ENCODE measurements at regions not wholly inside any gene's neighbourhood (a gene's known extent, or its start where the extent isn't known, plus 50 kb on each side); places are given as distances from the start of the nearest gene placed in this dataset.
"Not testable (repeated sequence)": the region's sequence is repeated elsewhere in the genome, so short reads cannot be mapped to it uniquely, and the experiment has no call there.

DNA sequence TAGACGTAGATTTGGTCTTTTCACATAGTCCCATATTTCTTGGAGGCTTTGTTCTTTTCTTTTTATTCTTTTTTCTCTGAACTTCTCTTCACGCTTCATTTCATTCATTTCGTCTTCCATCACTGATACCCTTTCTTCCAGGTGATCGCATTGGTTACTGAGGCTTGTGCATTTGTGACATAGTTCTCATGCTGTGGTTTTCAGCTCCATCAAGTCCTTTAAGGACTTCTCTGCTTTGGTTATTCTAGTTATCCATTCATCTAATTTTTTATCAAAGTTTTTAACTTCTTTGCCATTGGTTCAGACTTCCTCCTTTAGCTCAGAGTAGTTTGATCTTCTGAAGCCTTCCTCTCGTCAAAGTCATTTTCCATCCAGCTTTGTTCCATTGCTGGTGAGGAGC lies 125.8 kb downstream of the PRL start:
- TF ChIP-seq, protein P1, sequence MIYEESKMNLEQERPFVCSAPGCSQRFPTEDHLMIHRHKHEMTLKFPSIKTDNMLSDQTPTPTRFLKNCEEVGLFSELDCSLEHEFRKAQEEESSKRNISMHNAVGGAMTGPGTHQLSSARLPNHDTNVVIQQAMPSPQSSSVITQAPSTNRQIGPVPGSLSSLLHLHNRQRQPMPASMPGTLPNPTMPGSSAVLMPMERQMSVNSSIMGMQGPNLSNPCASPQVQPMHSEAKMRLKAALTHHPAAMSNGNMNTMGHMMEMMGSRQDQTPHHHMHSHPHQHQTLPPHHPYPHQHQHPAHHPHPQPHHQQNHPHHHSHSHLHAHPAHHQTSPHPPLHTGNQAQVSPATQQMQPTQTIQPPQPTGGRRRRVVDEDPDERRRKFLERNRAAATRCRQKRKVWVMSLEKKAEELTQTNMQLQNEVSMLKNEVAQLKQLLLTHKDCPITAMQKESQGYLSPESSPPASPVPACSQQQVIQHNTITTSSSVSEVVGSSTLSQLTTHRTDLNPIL (CRISPR knock-in tag; IDR thresholded peaks at IDR 0.05; ENCODE audit: low read depth), result not testable (repeated sequence)
- not testable (repeated sequence) for TF ChIP-seq RARB (CRISPR knock-in tag; IDR thresholded peaks at IDR 0.05); ZFP30 (CRISPR knock-in tag; IDR thresholded peaks at IDR 0.05); ZFP3 (CRISPR knock-in tag; IDR thresholded peaks at IDR 0.05); ZNF8 (CRISPR knock-in tag; IDR thresholded peaks at IDR 0.05); PPARA (CRISPR knock-in tag; IDR thresholded peaks at IDR 0.05; ENCODE audit: borderline replicate concordance); ISL1 (CRISPR knock-in tag; IDR thresholded peaks at IDR 0.05); ARNTL (CRISPR knock-in tag; IDR thresholded peaks at IDR 0.05; ENCODE audit: borderline replicate concordance, low read depth); OSR1 (CRISPR knock-in tag; IDR thresholded peaks at IDR 0.05); TCF4 (CRISPR knock-in tag; IDR thresholded peaks at IDR 0.05; ENCODE audit: borderline replicate concordance)
- TF ChIP-seq, protein P2, sequence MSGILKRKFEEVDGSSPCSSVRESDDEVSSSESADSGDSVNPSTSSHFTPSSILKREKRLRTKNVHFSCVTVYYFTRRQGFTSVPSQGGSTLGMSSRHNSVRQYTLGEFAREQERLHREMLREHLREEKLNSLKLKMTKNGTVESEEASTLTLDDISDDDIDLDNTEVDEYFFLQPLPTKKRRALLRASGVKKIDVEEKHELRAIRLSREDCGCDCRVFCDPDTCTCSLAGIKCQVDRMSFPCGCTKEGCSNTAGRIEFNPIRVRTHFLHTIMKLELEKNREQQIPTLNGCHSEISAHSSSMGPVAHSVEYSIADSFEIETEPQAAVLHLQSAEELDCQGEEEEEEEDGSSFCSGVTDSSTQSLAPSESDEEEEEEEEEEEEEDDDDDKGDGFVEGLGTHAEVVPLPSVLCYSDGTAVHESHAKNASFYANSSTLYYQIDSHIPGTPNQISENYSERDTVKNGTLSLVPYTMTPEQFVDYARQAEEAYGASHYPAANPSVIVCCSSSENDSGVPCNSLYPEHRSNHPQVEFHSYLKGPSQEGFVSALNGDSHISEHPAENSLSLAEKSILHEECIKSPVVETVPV (CRISPR knock-in tag; IDR thresholded peaks at IDR 0.05), result not testable (repeated sequence)
- TF ChIP-seq, protein P3, sequence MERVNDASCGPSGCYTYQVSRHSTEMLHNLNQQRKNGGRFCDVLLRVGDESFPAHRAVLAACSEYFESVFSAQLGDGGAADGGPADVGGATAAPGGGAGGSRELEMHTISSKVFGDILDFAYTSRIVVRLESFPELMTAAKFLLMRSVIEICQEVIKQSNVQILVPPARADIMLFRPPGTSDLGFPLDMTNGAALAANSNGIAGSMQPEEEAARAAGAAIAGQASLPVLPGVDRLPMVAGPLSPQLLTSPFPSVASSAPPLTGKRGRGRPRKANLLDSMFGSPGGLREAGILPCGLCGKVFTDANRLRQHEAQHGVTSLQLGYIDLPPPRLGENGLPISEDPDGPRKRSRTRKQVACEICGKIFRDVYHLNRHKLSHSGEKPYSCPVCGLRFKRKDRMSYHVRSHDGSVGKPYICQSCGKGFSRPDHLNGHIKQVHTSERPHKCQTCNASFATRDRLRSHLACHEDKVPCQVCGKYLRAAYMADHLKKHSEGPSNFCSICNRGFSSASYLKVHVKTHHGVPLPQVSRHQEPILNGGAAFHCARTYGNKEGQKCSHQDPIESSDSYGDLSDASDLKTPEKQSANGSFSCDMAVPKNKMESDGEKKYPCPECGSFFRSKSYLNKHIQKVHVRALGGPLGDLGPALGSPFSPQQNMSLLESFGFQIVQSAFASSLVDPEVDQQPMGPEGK (CRISPR knock-in tag; IDR thresholded peaks at IDR 0.05; ENCODE audit: borderline replicate concordance), result not testable (repeated sequence)
- TF ChIP-seq, protein P4, sequence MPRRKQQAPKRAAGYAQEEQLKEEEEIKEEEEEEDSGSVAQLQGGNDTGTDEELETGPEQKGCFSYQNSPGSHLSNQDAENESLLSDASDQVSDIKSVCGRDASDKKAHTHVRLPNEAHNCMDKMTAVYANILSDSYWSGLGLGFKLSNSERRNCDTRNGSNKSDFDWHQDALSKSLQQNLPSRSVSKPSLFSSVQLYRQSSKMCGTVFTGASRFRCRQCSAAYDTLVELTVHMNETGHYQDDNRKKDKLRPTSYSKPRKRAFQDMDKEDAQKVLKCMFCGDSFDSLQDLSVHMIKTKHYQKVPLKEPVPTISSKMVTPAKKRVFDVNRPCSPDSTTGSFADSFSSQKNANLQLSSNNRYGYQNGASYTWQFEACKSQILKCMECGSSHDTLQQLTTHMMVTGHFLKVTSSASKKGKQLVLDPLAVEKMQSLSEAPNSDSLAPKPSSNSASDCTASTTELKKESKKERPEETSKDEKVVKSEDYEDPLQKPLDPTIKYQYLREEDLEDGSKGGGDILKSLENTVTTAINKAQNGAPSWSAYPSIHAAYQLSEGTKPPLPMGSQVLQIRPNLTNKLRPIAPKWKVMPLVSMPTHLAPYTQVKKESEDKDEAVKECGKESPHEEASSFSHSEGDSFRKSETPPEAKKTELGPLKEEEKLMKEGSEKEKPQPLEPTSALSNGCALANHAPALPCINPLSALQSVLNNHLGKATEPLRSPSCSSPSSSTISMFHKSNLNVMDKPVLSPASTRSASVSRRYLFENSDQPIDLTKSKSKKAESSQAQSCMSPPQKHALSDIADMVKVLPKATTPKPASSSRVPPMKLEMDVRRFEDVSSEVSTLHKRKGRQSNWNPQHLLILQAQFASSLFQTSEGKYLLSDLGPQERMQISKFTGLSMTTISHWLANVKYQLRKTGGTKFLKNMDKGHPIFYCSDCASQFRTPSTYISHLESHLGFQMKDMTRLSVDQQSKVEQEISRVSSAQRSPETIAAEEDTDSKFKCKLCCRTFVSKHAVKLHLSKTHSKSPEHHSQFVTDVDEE (CRISPR knock-in tag; IDR thresholded peaks at IDR 0.05), result not testable (repeated sequence)
